ENCODE measurements at regions not wholly inside any gene's neighbourhood (a gene's known extent, or its start where the extent isn't known, plus 50 kb on each side); places are given as distances from the start of the nearest gene placed in this dataset.

GRCh38 chr5:57741336-57741735, 258.7 kb upstream of the ACTBL2 start:
- FAIRE-seq (peak; percentile 43), DNase-seq (ENCODE audit: low read depth, low spot score) (no peak)
- H3K9me1 ChIP-seq (ENCODE audit: control insufficient read depth, extremely low read depth, insufficient read depth, low read length): no peaks in the 10 kb centered on the region
- no peaks in the 10 kb centered on the region for H3K79me2 ChIP-seq (ENCODE audit: control insufficient read depth, insufficient read depth, low read length)
- H3K27ac ChIP-seq (ENCODE audit: control insufficient read depth, insufficient read depth, low read length): no peak overlapping the region
- H3K27me3 ChIP-seq (ENCODE audit: control insufficient read depth, extremely low read depth, insufficient read depth, low read length): no peaks in the 10 kb centered on the region
- H4K20me1 ChIP-seq (ENCODE audit: control insufficient read depth, extremely low read depth, insufficient read depth, low read length): no peaks in the 10 kb centered on the region
- H3K4me2 ChIP-seq (ENCODE audit: control insufficient read depth, extremely low read depth, insufficient read depth, low read depth, low read length): no peak overlapping the region
- H3K9ac ChIP-seq (ENCODE audit: control insufficient read depth, extremely low read depth, insufficient read depth, low read length): no peak overlapping the region
- no peak overlapping the region for H3K4me3 ChIP-seq (ENCODE audit: control insufficient read depth in 2 of 3, extremely low read depth in 1 of 3, insufficient read depth in 2 of 3, low read depth in 1 of 3, low read length in 3 of 3)
- dilution Hi-C loops (cut with MboI; ENCODE audit: extremely low pct_ligation_motif_present, low sequenced_read_pairs): no loop called here
- TF ChIP-seq, protein P1, sequence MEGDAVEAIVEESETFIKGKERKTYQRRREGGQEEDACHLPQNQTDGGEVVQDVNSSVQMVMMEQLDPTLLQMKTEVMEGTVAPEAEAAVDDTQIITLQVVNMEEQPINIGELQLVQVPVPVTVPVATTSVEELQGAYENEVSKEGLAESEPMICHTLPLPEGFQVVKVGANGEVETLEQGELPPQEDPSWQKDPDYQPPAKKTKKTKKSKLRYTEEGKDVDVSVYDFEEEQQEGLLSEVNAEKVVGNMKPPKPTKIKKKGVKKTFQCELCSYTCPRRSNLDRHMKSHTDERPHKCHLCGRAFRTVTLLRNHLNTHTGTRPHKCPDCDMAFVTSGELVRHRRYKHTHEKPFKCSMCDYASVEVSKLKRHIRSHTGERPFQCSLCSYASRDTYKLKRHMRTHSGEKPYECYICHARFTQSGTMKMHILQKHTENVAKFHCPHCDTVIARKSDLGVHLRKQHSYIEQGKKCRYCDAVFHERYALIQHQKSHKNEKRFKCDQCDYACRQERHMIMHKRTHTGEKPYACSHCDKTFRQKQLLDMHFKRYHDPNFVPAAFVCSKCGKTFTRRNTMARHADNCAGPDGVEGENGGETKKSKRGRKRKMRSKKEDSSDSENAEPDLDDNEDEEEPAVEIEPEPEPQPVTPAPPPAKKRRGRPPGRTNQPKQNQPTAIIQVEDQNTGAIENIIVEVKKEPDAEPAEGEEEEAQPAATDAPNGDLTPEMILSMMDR (optimal IDR thresholded peaks at IDR 0.05 in 1 of 3, IDR thresholded peaks at IDR 0.05 in 1 of 3, conservative IDR thresholded peaks at IDR 0.05 in 1 of 3; ENCODE audit: extremely low read depth in 1 of 3, insufficient read depth in 2 of 3, low read length in 3 of 3): no peak
- no peak for TF ChIP-seq EZH2 (IDR thresholded peaks at IDR 0.05; ENCODE audit: low read length)
- no peaks in the 10 kb centered on the region for H3K36me3 ChIP-seq (ENCODE audit: control insufficient read depth in 2 of 2, extremely low read depth in 1 of 2, insufficient read depth in 2 of 2, low read length in 2 of 2)
- H2AFZ ChIP-seq (ENCODE audit: control insufficient read depth, low read length): no peak overlapping the region
- peaks cover 10% of the 10 kb centered on the region for H3K4me1 ChIP-seq (ENCODE audit: control insufficient read depth, extremely low read depth, insufficient read depth, low read length)
- H3K9me3 ChIP-seq (ENCODE audit: control insufficient read depth, low read depth, low read length): no peaks in the 10 kb centered on the region

DNA sequence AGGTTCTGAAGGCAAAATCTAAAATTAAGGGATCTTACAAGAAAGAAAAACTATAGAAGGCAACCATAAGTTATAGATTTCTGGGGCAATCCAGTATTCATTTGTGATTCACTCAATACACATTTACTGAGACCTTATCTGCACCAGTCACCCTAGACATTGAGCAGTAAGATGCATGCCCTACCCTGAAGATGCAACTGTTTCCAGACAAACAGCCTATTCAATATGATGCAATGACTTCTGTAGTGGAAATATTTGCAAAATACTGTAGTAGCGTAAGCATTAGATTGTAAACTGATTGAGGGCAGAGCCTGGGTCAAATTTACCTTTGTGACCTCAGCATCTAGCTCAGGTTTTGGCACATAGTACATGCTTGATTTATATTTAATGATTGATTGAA, 256.2 kb upstream of the ACTBL2 start:
- Histone ChIP-seq H3K36me3 (ENCODE audit: control insufficient read depth in 2 of 2, extremely low read depth in 1 of 2, insufficient read depth in 2 of 2, low read length in 2 of 2) (no peaks in the 10 kb centered on the region), H4K20me1 (ENCODE audit: control insufficient read depth, extremely low read depth, insufficient read depth, low read length) (no peaks in the 10 kb centered on the region), H3K4me2 (ENCODE audit: control insufficient read depth, extremely low read depth, insufficient read depth, low read depth, low read length) (no peak overlapping the region), H3K4me1 (ENCODE audit: control insufficient read depth, extremely low read depth, insufficient read depth, low read length) (peaks cover 27% of the 10 kb centered on the region), H3K79me2 (ENCODE audit: control insufficient read depth, insufficient read depth, low read length) (no peaks in the 10 kb centered on the region), H3K9me1 (ENCODE audit: control insufficient read depth, extremely low read depth, insufficient read depth, low read length) (no peaks in the 10 kb centered on the region), H3K4me3 (ENCODE audit: control insufficient read depth in 2 of 3, extremely low read depth in 1 of 3, insufficient read depth in 2 of 3, low read depth in 1 of 3, low read length in 3 of 3) (no peak overlapping the region), H3K9ac (ENCODE audit: control insufficient read depth, extremely low read depth, insufficient read depth, low read length) (no peak overlapping the region), H3K27ac (ENCODE audit: control insufficient read depth, insufficient read depth, low read length) (no peak overlapping the region), H3K27me3 (ENCODE audit: control insufficient read depth, extremely low read depth, insufficient read depth, low read length) (no peaks in the 10 kb centered on the region), H2AFZ (ENCODE audit: control insufficient read depth, low read length) (no peak overlapping the region), H3K9me3 (ENCODE audit: control insufficient read depth, low read depth, low read length) (no peaks in the 10 kb centered on the region)
- FAIRE-seq (no peak), DNase-seq (ENCODE audit: low read depth, low spot score) (no peak)
- no peak for TF ChIP-seq EZH2 (IDR thresholded peaks at IDR 0.05; ENCODE audit: low read length)
- TF ChIP-seq, protein P1 (optimal IDR thresholded peaks at IDR 0.05 in 1 of 3, IDR thresholded peaks at IDR 0.05 in 1 of 3, conservative IDR thresholded peaks at IDR 0.05 in 1 of 3; ENCODE audit: extremely low read depth in 1 of 3, insufficient read depth in 2 of 3, low read length in 3 of 3): no peak
- dilution Hi-C loops (cut with MboI; ENCODE audit: extremely low pct_ligation_motif_present, low sequenced_read_pairs): no loop called here
